ENCODE measurements at regions not wholly inside any gene's neighbourhood (a gene's known extent, or its start where the extent isn't known, plus 50 kb on each side); places are given as distances from the start of the nearest gene placed in this dataset.
"Not testable (repeated sequence)": the region's sequence is repeated elsewhere in the genome, so short reads cannot be mapped to it uniquely, and the experiment has no call there.

GRCh38 chr2:362924-363323 is 75.0 kb upstream of the ALKAL2 start:
- Histone ChIP-seq H3K36me3 (replicated peaks; ENCODE audit: low read depth, low read length) (no peaks in the 10 kb centered on the region), H3K4me1 (ENCODE audit: low read length) (no peaks in the 10 kb centered on the region), H3K79me2 (ENCODE audit: low read length) (no peaks in the 10 kb centered on the region), H3K27me3 (ENCODE audit: low read depth, low read length) (peaks cover 14% of the 10 kb centered on the region; the same call in 1 of the 2 replicates), H3K4me3 (ENCODE audit: low read length) (no peak overlapping the region), H3K9me3 (ENCODE audit: insufficient read depth, low read length) (no peaks in the 10 kb centered on the region), H2AFZ (ENCODE audit: low read depth, low read length) (no peak overlapping the region), H3K9ac (ENCODE audit: low read length) (no peak overlapping the region), H3K4me2 (ENCODE audit: low read length) (no peak overlapping the region), H3K27ac (ENCODE audit: low read length) (no peak overlapping the region), H4K20me1 (ENCODE audit: insufficient read depth, low read length) (no peaks in the 10 kb centered on the region)
- TF ChIP-seq, protein P1, sequence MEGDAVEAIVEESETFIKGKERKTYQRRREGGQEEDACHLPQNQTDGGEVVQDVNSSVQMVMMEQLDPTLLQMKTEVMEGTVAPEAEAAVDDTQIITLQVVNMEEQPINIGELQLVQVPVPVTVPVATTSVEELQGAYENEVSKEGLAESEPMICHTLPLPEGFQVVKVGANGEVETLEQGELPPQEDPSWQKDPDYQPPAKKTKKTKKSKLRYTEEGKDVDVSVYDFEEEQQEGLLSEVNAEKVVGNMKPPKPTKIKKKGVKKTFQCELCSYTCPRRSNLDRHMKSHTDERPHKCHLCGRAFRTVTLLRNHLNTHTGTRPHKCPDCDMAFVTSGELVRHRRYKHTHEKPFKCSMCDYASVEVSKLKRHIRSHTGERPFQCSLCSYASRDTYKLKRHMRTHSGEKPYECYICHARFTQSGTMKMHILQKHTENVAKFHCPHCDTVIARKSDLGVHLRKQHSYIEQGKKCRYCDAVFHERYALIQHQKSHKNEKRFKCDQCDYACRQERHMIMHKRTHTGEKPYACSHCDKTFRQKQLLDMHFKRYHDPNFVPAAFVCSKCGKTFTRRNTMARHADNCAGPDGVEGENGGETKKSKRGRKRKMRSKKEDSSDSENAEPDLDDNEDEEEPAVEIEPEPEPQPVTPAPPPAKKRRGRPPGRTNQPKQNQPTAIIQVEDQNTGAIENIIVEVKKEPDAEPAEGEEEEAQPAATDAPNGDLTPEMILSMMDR (IDR thresholded peaks at IDR 0.05; ENCODE audit: low read depth, low read length) = no peak
- no peak for TF ChIP-seq EZH2phosphoT487 (IDR thresholded peaks at IDR 0.05; ENCODE audit: low read depth)

- Histone ChIP-seq H3K27me3 (ENCODE audit: low read depth, low read length) (peaks cover 14% of the 10 kb centered on the region; the same call in 1 of the 2 replicates), H4K20me1 (ENCODE audit: insufficient read depth, low read length) (no peaks in the 10 kb centered on the region), H3K4me2 (ENCODE audit: low read length) (no peak overlapping the region), H3K9ac (ENCODE audit: low read length) (no peak overlapping the region), H3K27ac (ENCODE audit: low read length) (no peak overlapping the region), H3K4me1 (ENCODE audit: low read length) (no peaks in the 10 kb centered on the region), H3K79me2 (ENCODE audit: low read length) (no peaks in the 10 kb centered on the region), H3K9me3 (ENCODE audit: insufficient read depth, low read length) (no peaks in the 10 kb centered on the region), H2AFZ (ENCODE audit: low read depth, low read length) (no peak overlapping the region), H3K36me3 (replicated peaks; ENCODE audit: low read depth, low read length) (no peaks in the 10 kb centered on the region), H3K4me3 (ENCODE audit: low read length) (no peak overlapping the region)
- TF ChIP-seq, protein P1 (IDR thresholded peaks at IDR 0.05; ENCODE audit: low read depth, low read length) = no peak
- no peak for TF ChIP-seq EZH2phosphoT487 (IDR thresholded peaks at IDR 0.05; ENCODE audit: low read depth)
Measured at GRCh38 chr2:360124-360523, 72.2 kb upstream of the ALKAL2 start.

GRCh38 chr2:359047-359446 is 71.2 kb upstream of the ALKAL2 start:
- H3K9me3 ChIP-seq (ENCODE audit: insufficient read depth, low read length) = no peaks in the 10 kb centered on the region
- TF ChIP-seq, protein P1 (IDR thresholded peaks at IDR 0.05; ENCODE audit: low read depth, low read length) = no peak
- no peak for TF ChIP-seq EZH2phosphoT487 (IDR thresholded peaks at IDR 0.05; ENCODE audit: low read depth)
- H4K20me1 ChIP-seq (ENCODE audit: insufficient read depth, low read length) = no peaks in the 10 kb centered on the region
- no peaks in the 10 kb centered on the region for H3K36me3 ChIP-seq (replicated peaks; ENCODE audit: low read depth, low read length)
- H3K27ac ChIP-seq (ENCODE audit: low read length) = no peak overlapping the region
- no peak overlapping the region for H3K4me2 ChIP-seq (ENCODE audit: low read length)
- H3K4me1 ChIP-seq (ENCODE audit: low read length) = no peaks in the 10 kb centered on the region
- H3K27me3 ChIP-seq (ENCODE audit: low read depth, low read length) = peaks cover 6% of the 10 kb centered on the region; the same call in 1 of the 2 replicates
- H3K9ac ChIP-seq (ENCODE audit: low read length) = no peak overlapping the region
- H3K79me2 ChIP-seq (ENCODE audit: low read length) = no peaks in the 10 kb centered on the region
- no peak overlapping the region for H3K4me3 ChIP-seq (ENCODE audit: low read length)
- no peak overlapping the region for H2AFZ ChIP-seq (ENCODE audit: low read depth, low read length)

GRCh38 chr2:357811-358210 is 69.9 kb upstream of the ALKAL2 start:
- H3K36me3 ChIP-seq (replicated peaks; ENCODE audit: low read depth, low read length) = no peaks in the 10 kb centered on the region
- no peaks in the 10 kb centered on the region for H4K20me1 ChIP-seq (ENCODE audit: insufficient read depth, low read length)
- H3K4me1 ChIP-seq (ENCODE audit: low read length) = no peaks in the 10 kb centered on the region
- TF ChIP-seq EZH2phosphoT487 (IDR thresholded peaks at IDR 0.05; ENCODE audit: low read depth) = no peak
- TF ChIP-seq, protein P1 (IDR thresholded peaks at IDR 0.05; ENCODE audit: low read depth, low read length) = no peak
- no peaks in the 10 kb centered on the region; the same call in 1 of the 2 replicates for H3K27me3 ChIP-seq (ENCODE audit: low read depth, low read length)
- no peak overlapping the region for H3K9ac ChIP-seq (ENCODE audit: low read length)
- H3K27ac ChIP-seq (ENCODE audit: low read length) = no peak overlapping the region
- H3K9me3 ChIP-seq (ENCODE audit: insufficient read depth, low read length) = no peaks in the 10 kb centered on the region
- H3K79me2 ChIP-seq (ENCODE audit: low read length) = no peaks in the 10 kb centered on the region
- H3K4me2 ChIP-seq (ENCODE audit: low read length) = no peak overlapping the region
- H3K4me3 ChIP-seq (ENCODE audit: low read length) = no peak overlapping the region
- no peak overlapping the region for H2AFZ ChIP-seq (ENCODE audit: low read depth, low read length)

DNA sequence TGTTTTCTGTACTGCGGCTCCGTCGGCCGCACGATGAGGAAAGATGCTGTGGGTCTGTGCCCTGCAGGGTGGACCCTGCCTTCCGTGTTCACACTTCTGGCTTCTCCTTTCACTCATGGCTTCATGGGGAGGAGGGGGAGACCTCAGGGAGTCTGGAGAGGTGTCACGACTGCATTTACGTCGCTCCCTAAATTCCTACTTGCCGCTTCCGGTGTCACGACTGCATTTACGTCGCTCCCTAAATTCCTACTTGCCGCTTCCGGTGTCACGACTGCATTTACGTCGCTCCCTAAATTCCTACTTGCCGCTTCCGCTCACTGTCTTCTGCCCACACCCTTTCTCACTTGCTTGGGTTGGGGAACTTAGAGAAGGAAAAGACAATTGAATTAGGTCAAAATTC is 68.4 kb upstream of the ALKAL2 start:
- H3K27me3 ChIP-seq (ENCODE audit: low read depth, low read length); H4K20me1 ChIP-seq (ENCODE audit: insufficient read depth, low read length); H3K9ac ChIP-seq (ENCODE audit: low read length); H3K4me1 ChIP-seq (ENCODE audit: low read length); H3K27ac ChIP-seq (ENCODE audit: low read length); H3K9me3 ChIP-seq (ENCODE audit: insufficient read depth, low read length); H3K79me2 ChIP-seq (ENCODE audit: low read length); H3K4me2 ChIP-seq (ENCODE audit: low read length); H3K4me3 ChIP-seq (ENCODE audit: low read length); H2AFZ ChIP-seq (ENCODE audit: low read depth, low read length); H3K36me3 ChIP-seq (replicated peaks; ENCODE audit: low read depth, low read length): not testable (repeated sequence)

Measured in OCI-LY3 (cell line).